HepG2 (cell line): ENCODE measurements at regions not wholly inside any gene's neighbourhood (a gene's known extent, or its start where the extent isn't known, plus 50 kb on each side); places are given as distances from the start of the nearest gene placed in this dataset.

Experiments used
- ATAC-seq: fragments of 200-7000 bp; cut with Tn5 transposase; 3 replicates; pipeline ENCODE4 v1.9.1; 2020; ENCODE audit warnings: mild to moderate bottlenecking, moderate library complexity
- BruUV-seq: library from RNA; stranded (reverse); fragments of 400-500 nt; replicated peaks from 2 replicates; lab custom pipeline; 2021; lab: Mats Ljungman, UMichigan
- CTCF ChIA-PET: fragments of 300-600 bp; formaldehyde crosslinking; extraction: SDS; loops from one replicate; lab custom pipeline; 2021; ENCODE audit warnings: low total read pairs, inconsistent platforms, low intra/inter-chr PET ratio; lab: Yijun Ruan, JAX
- POLR2A ChIA-PET: fragments of 350-600 bp; sonication (Branson Sonifier 250); formaldehyde crosslinking; loops from one replicate; lab custom pipeline; 2020; ENCODE audit warnings: antibody characterized with exemption, inconsistent platforms; lab: Yijun Ruan, JAX
- DNase-seq: peaks from one replicate; pipeline ENCODE4 v3.0.0-alpha.2; 2015; ENCODE audit warnings: low spot score
- FAIRE-seq: peaks from 3 replicates; lab custom pipeline; 2011; peaks lifted over from hg19 to GRCh38; lab: Jason Lieb, UNC
- H2AFZ ChIP-seq: one replicate; pipeline ENCODE4 v1.6.1; 2011; ENCODE audit warnings: low read length, inconsistent platforms
- H3K27ac ChIP-seq: fragments of 300-600 bp; 3 replicates; pipeline ENCODE4 v1.8.0; 2011; ENCODE audit warnings: mixed run types, mild to moderate bottlenecking, mixed read lengths, low read length, inconsistent platforms; ENCODE audit not compliant: insufficient read depth; ENCODE audit errors: extremely low read length
- H3K27me3 ChIP-seq, 2 experiments: fragments of 200-600 bp in 1 of 2; 2 replicates in 1 of 2; 3 replicates in 1 of 2; pipeline versions ENCODE4 v1.6.0 to v1.8.0; 2011; ENCODE audit warnings: low read length in 2 of 2, mild to moderate bottlenecking in 2 of 2, moderate library complexity in 2 of 2, inconsistent platforms in 1 of 2; ENCODE audit not compliant: insufficient read depth in 2 of 2, control insufficient read depth in 1 of 2
- H3K36me3 ChIP-seq, 2 experiments: fragments of 200-600 bp in 1 of 2; replicated peaks in 1 of 2; 2 replicates in 1 of 2; 3 replicates in 1 of 2; pipeline versions ENCODE4 v1.5.1 to v1.8.0; 2011; ENCODE audit warnings: low read length in 2 of 2, inconsistent platforms in 1 of 2; ENCODE audit not compliant: insufficient read depth in 2 of 2, control insufficient read depth in 1 of 2
- H3K4me1 ChIP-seq: 2 replicates; pipeline ENCODE4 v1.5.1; 2012; ENCODE audit warnings: low read length, inconsistent platforms; ENCODE audit not compliant: insufficient read depth
- H3K4me2 ChIP-seq: 2 replicates; pipeline ENCODE4 v1.6.0; 2011; ENCODE audit warnings: low read depth, low read length, inconsistent platforms
- H3K4me3 ChIP-seq, 3 experiments: fragments of 200-600 bp in 1 of 3; sonication (generic), shearing (Covaris generic) in 1 of 3; replicated peaks in 1 of 3; 2 replicates each; pipeline ENCODE4 v1.5.1; 2011 to 2016; ENCODE audit warnings: low read length in 3 of 3, inconsistent platforms in 2 of 3, low read depth in 2 of 3, mild to moderate bottlenecking in 2 of 3, control low read depth in 1 of 3, mixed read lengths in 1 of 3; ENCODE audit not compliant: insufficient read depth in 1 of 3
- H3K79me2 ChIP-seq: one replicate; pipeline ENCODE4 v1.6.1; 2011; ENCODE audit warnings: low read length, inconsistent platforms; ENCODE audit not compliant: insufficient read depth
- H3K9ac ChIP-seq: 2 replicates; pipeline ENCODE4 v1.6.0; 2011; ENCODE audit warnings: mild to moderate bottlenecking, low read depth, low read length, inconsistent platforms; ENCODE audit not compliant: insufficient read depth
- H3K9me3 ChIP-seq: 2 replicates; pipeline ENCODE4 v1.5.1; 2012; ENCODE audit warnings: mild to moderate bottlenecking, low read length
- H4K20me1 ChIP-seq: 2 replicates; pipeline ENCODE4 v1.6.0; 2011; ENCODE audit warnings: inconsistent platforms, mild to moderate bottlenecking, low read length, moderate library complexity; ENCODE audit not compliant: insufficient read depth
- AGO2 ChIP-seq: fragments of 200-400 bp; formaldehyde crosslinking; optimal IDR thresholded peaks from 2 replicates; pipeline ENCODE3; 2017; ENCODE audit warnings: mild to moderate bottlenecking, low read depth, low read length, moderate library complexity
- BORCS8-MEF2B ChIP-seq: sonication (generic); formaldehyde crosslinking; IDR thresholded peaks from 2 replicates; pipeline ENCODE4 v1.8.0; 2022; ENCODE audit warnings: mild to moderate bottlenecking, missing genetic modification reagents
- HCFC1 ChIP-seq: fragments of 150-350 bp; IDR thresholded peaks from 2 replicates; pipeline ENCODE4 v1.6.1; 2014; ENCODE audit warnings: low read depth, low read length
- KLF9 ChIP-seq: IDR thresholded peaks from 2 replicates; pipeline ENCODE4 v1.6.1; 2016; ENCODE audit warnings: low read depth
- MAFF ChIP-seq: IDR thresholded peaks from 2 replicates; pipeline ENCODE4 v1.6.1; 2011; ENCODE audit warnings: low read depth, low read length, improper control_type of control experiment
- PAWR ChIP-seq: sonication (generic); formaldehyde crosslinking; IDR thresholded peaks from 2 replicates; pipeline ENCODE4 v1.4.0; 2020; ENCODE audit warnings: missing genetic modification reagents, mild to moderate bottlenecking, borderline replicate concordance
- RFX3 ChIP-seq: IDR thresholded peaks from 2 replicates; pipeline ENCODE4 v1.6.1; 2016; ENCODE audit warnings: missing biosample characterization, missing genetic modification reagents
- RNF2 ChIP-seq: fragments of 450-650 bp; conservative IDR thresholded peaks from 2 replicates; pipeline ENCODE4 v1.6.1; 2016; ENCODE audit warnings: low read depth
- ZNF101 ChIP-seq: sonication (generic); formaldehyde crosslinking; IDR thresholded peaks from 2 replicates; pipeline ENCODE4 v1.4.0; 2020; ENCODE audit warnings: mild to moderate bottlenecking, low read depth, missing genetic modification reagents, borderline replicate concordance
- ZNF317 ChIP-seq: sonication (generic); formaldehyde crosslinking; IDR thresholded peaks from 2 replicates; pipeline ENCODE4 v1.5.0; 2020; ENCODE audit warnings: mild to moderate bottlenecking, missing genetic modification reagents
- ZNF589 ChIP-seq: sonication (generic); formaldehyde crosslinking; conservative IDR thresholded peaks from 2 replicates; pipeline ENCODE4 v1.8.0; 2022; ENCODE audit warnings: mild to moderate bottlenecking, moderate library complexity, missing genetic modification reagents
- ZNF672 ChIP-seq: sonication (generic); formaldehyde crosslinking; IDR thresholded peaks from 2 replicates; pipeline ENCODE4 v1.8.1; 2022; ENCODE audit warnings: missing genetic modification reagents
- WGBS: methylation state at CpG from one replicate; pipeline ENCODE4 v1.1.6; 2017; ENCODE audit warnings: low lambda C conversion rate; 5-methylcytosine and 5-hydroxymethylcytosine counted together
- in situ Hi-C: cut with HindIII; loops from 2 replicates; pipeline ENCODE4 v1.10.0; 2017; ENCODE audit warnings: low pct_unique_long_range_greater_than_20kb; ENCODE audit not compliant: extremely low pct_ligation_motif_present
- intact Hi-C: fragments of 100-400 bp; cut with micrococcal nuclease; formaldehyde crosslinking; loops from one replicate; pipeline ENCODE4 v1.10.0; 2022; ENCODE audit not compliant: unreplicated experiment
- TF ChIP-seq, protein P1 (sequence below): sonication (generic); formaldehyde crosslinking; IDR thresholded peaks from 2 replicates; pipeline ENCODE4 v1.9.0; 2021; ENCODE audit warnings: missing genetic modification reagents, borderline replicate concordance
- TF ChIP-seq, protein P2 (sequence below): sonication (generic); formaldehyde crosslinking; IDR thresholded peaks from 2 replicates; pipeline ENCODE4 v1.4.0; 2020; ENCODE audit warnings: low read depth, mild to moderate bottlenecking, missing genetic modification reagents
- TF ChIP-seq, protein P3 (sequence below): sonication (generic); formaldehyde crosslinking; IDR thresholded peaks from 2 replicates; pipeline ENCODE4 v1.4.0; 2020; ENCODE audit warnings: mild to moderate bottlenecking, low read depth, missing genetic modification reagents
- TF ChIP-seq, protein P4 (sequence below): sonication (generic); formaldehyde crosslinking; IDR thresholded peaks from 2 replicates; pipeline ENCODE4 v1.4.0; 2020; ENCODE audit warnings: mild to moderate bottlenecking, missing genetic modification reagents
- TF ChIP-seq, protein P5 (sequence below): IDR thresholded peaks from 2 replicates; pipeline ENCODE4 v1.6.1; 2016; ENCODE audit warnings: low read depth

DNA sequence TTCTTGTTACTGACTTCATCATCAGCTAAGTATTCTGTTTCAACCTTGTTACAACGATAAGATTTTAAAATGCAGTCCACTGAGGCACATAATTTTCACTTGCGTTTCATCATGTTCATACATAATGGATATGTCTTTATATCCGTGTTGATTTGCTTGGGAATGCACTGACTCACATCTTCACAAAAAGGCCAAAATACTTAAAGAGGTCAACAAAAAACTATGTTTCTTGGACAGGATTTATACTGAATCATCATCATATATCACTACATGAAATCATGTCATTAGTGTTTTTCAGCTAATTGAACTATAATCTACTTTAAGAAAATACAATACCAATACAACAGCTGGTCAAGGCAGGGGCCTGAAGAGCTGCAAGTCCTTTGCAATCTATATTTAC is 324.5 kb upstream of the KLF6 start:
- BruUV-seq, result no TSS peak
- Histone ChIP-seq H3K27ac (no peak overlapping the region), H3K4me1 (no peaks in the 10 kb centered on the region), H2AFZ (no peak overlapping the region), H3K36me3 (no peaks in the 10 kb centered on the region), H3K9ac (no peak overlapping the region), H3K79me2 (no peaks in the 10 kb centered on the region), H3K4me3 (no peak overlapping the region), H3K4me2 (no peak overlapping the region), H3K27me3 (0 out of 5 replicates have a peak, but pooled peaks cover 0 to 5% of the 10 kb centered on the region in 2 experiments), H3K9me3 (no peaks in the 10 kb centered on the region), H4K20me1 (no peaks in the 10 kb centered on the region)
- in situ Hi-C loops (no loop called here), intact Hi-C loops (no loop called here)
- ATAC-seq, result no peak
- FAIRE-seq, result no peak
- 11% methylated on average over 3 of the region's 3 CpGs for WGBS
- DNase-seq, result no peak
- TF ChIP-seq, protein P1, sequence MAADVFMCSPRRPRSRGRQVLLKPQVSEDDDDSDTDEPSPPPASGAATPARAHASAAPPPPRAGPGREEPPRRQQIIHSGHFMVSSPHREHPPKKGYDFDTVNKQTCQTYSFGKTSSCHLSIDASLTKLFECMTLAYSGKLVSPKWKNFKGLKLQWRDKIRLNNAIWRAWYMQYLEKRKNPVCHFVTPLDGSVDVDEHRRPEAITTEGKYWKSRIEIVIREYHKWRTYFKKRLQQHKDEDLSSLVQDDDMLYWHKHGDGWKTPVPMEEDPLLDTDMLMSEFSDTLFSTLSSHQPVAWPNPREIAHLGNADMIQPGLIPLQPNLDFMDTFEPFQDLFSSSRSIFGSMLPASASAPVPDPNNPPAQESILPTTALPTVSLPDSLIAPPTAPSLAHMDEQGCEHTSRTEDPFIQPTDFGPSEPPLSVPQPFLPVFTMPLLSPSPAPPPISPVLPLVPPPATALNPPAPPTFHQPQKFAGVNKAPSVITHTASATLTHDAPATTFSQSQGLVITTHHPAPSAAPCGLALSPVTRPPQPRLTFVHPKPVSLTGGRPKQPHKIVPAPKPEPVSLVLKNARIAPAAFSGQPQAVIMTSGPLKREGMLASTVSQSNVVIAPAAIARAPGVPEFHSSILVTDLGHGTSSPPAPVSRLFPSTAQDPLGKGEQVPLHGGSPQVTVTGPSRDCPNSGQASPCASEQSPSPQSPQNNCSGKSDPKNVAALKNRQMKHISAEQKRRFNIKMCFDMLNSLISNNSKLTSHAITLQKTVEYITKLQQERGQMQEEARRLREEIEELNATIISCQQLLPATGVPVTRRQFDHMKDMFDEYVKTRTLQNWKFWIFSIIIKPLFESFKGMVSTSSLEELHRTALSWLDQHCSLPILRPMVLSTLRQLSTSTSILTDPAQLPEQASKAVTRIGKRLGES (CRISPR knock-in tag), result no peak
- TF ChIP-seq, protein P2, sequence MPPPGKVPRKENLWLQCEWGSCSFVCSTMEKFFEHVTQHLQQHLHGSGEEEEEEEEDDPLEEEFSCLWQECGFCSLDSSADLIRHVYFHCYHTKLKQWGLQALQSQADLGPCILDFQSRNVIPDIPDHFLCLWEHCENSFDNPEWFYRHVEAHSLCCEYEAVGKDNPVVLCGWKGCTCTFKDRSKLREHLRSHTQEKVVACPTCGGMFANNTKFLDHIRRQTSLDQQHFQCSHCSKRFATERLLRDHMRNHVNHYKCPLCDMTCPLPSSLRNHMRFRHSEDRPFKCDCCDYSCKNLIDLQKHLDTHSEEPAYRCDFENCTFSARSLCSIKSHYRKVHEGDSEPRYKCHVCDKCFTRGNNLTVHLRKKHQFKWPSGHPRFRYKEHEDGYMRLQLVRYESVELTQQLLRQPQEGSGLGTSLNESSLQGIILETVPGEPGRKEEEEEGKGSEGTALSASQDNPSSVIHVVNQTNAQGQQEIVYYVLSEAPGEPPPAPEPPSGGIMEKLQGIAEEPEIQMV, result no peak
- no peak for TF ChIP-seq RFX3 (CRISPR knock-in tag)
- TF ChIP-seq ZNF101 (CRISPR knock-in tag), result no peak
- no peak for TF ChIP-seq PAWR
- TF ChIP-seq BORCS8-MEF2B (CRISPR knock-in tag), result no peak
- TF ChIP-seq ZNF672 (CRISPR knock-in tag), result no peak
- TF ChIP-seq RNF2, result no peak
- TF ChIP-seq KLF9 (CRISPR knock-in tag), result no peak
- TF ChIP-seq ZNF589 (CRISPR knock-in tag), result no peak
- no peak for TF ChIP-seq AGO2
- TF ChIP-seq, protein P3, sequence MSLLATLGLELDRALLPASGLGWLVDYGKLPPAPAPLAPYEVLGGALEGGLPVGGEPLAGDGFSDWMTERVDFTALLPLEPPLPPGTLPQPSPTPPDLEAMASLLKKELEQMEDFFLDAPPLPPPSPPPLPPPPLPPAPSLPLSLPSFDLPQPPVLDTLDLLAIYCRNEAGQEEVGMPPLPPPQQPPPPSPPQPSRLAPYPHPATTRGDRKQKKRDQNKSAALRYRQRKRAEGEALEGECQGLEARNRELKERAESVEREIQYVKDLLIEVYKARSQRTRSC (CRISPR knock-in tag), result no peak
- TF ChIP-seq MAFF, result no peak
- TF ChIP-seq HCFC1, result no peak
- no peak for TF ChIP-seq ZNF317 (CRISPR knock-in tag)
- TF ChIP-seq, protein P4, sequence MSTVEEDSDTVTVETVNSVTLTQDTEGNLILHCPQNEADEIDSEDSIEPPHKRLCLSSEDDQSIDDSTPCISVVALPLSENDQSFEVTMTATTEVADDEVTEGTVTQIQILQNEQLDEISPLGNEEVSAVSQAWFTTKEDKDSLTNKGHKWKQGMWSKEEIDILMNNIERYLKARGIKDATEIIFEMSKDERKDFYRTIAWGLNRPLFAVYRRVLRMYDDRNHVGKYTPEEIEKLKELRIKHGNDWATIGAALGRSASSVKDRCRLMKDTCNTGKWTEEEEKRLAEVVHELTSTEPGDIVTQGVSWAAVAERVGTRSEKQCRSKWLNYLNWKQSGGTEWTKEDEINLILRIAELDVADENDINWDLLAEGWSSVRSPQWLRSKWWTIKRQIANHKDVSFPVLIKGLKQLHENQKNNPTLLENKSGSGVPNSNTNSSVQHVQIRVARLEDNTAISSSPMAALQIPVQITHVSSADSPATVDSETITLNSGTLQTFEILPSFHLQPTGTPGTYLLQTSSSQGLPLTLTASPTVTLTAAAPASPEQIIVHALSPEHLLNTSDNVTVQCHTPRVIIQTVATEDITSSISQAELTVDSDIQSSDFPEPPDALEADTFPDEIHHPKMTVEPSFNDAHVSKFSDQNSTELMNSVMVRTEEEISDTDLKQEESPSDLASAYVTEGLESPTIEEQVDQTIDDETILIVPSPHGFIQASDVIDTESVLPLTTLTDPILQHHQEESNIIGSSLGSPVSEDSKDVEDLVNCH (CRISPR knock-in tag), result no peak
- TF ChIP-seq, protein P5, sequence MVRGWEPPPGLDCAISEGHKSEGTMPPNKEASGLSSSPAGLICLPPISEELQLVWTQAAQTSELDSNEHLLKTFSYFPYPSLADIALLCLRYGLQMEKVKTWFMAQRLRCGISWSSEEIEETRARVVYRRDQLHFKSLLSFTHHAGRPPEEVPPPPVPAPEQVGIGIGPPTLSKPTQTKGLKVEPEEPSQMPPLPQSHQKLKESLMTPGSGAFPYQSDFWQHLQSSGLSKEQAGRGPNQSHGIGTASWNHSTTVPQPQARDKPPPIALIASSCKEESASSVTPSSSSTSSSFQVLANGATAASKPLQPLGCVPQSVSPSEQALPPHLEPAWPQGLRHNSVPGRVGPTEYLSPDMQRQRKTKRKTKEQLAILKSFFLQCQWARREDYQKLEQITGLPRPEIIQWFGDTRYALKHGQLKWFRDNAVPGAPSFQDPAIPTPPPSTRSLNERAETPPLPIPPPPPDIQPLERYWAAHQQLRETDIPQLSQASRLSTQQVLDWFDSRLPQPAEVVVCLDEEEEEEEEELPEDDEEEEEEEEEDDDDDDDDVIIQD, result no peak
- CTCF ChIA-PET, result no interaction called here
- POLR2A ChIA-PET, result no interaction called here
